Spleen (tissue), 11 donors: ENCODE measurements at regions not wholly inside any gene's neighbourhood (a gene's known extent, or its start where the extent isn't known, plus 50 kb on each side); places are given as distances from the start of the nearest gene placed in this dataset.

Experiments
- DNase-seq: peaks from one replicate; pipeline ENCODE4 v3.0.0-alpha.2; 2020
- H3K27ac ChIP-seq, 8 donors: fragments of 200-600 bp; sonication (generic) in 7 of 8; 1 replicate in 4 of 8; 2 replicates in 4 of 8; pipeline versions ENCODE4 v1.5.0 to v1.8.0; 2016 to 2021; ENCODE audit warnings: inconsistent platforms in 4 of 8, mild to moderate bottlenecking in 4 of 8, moderate library complexity in 1 of 8
- H3K27me3 ChIP-seq, 7 donors: fragments of 200-600 bp; sonication (generic) in 6 of 7; replicated peaks in 1 of 7; 1 replicate in 4 of 7; 2 replicates in 3 of 7; pipeline versions ENCODE4 v1.5.0 to v1.8.0; 2016 to 2021; ENCODE audit warnings: inconsistent platforms in 3 of 7, mild to moderate bottlenecking in 1 of 7
- H3K36me3 ChIP-seq, 6 donors: fragments of 200-600 bp; sonication (generic) in 5 of 6; 1 replicate in 4 of 6; 2 replicates in 2 of 6; pipeline versions ENCODE4 v1.5.0 to v1.8.0; 2016 to 2021; ENCODE audit warnings: inconsistent platforms in 2 of 6
- H3K4me1 ChIP-seq, 6 donors: fragments of 200-600 bp; sonication (generic) in 5 of 6; 1 replicate in 3 of 6; 2 replicates in 3 of 6; pipeline versions ENCODE4 v1.5.0 to v1.8.0; 2016 to 2021; ENCODE audit warnings: inconsistent platforms in 3 of 6
- H3K4me3 ChIP-seq, 8 donors: fragments of 200-600 bp; sonication (generic) in 7 of 8; 1 replicate in 4 of 8; 2 replicates in 4 of 8; pipeline versions ENCODE4 v1.5.0 to v1.8.0; 2016 to 2021; ENCODE audit warnings: inconsistent platforms in 4 of 8, mild to moderate bottlenecking in 4 of 8, moderate library complexity in 2 of 8
- H3K9me3 ChIP-seq, 8 donors: fragments of 200-600 bp; sonication (generic) in 7 of 8; 1 replicate in 4 of 8; 2 replicates in 4 of 8; pipeline versions ENCODE4 v1.5.0 to v1.8.0; 2016 to 2021; ENCODE audit warnings: inconsistent platforms in 4 of 8
- CTCF ChIP-seq, 11 experiments: fragments of 200-600 bp in 7 of 11; fragments of 450-650 bp in 4 of 11; sonication (generic) in 4 of 11; IDR thresholded peaks in 8 of 11; conservative IDR thresholded peaks in 3 of 11; 1 replicate in 7 of 11; 2 replicates in 4 of 11; pipeline versions ENCODE4 v1.4.0 to v1.8.0; 2016 to 2021; ENCODE audit warnings: antibody characterized with exemption in 11 of 11, inconsistent platforms in 4 of 11, mild to moderate bottlenecking in 1 of 11
- POLR2A ChIP-seq, 3 donors: fragments of 450-650 bp; IDR thresholded peaks; one replicate each; pipeline ENCODE4 v1.5.1; 2017; ENCODE audit warnings: antibody characterized with exemption in 3 of 3, mild to moderate bottlenecking in 1 of 3
- POLR2AphosphoS5 ChIP-seq, 3 donors: sonication (generic); formaldehyde crosslinking; IDR thresholded peaks; one replicate each; pipeline ENCODE4 v1.5.1; 2017; ENCODE audit warnings: antibody characterized with exemption in 3 of 3
- WGBS, 5 donors: extraction: QIAGEN DNeasy Blood & Tissue Kit in 3 of 5; methylation state at CpG; one replicate each; pipeline versions ENCODE4 v1.1.5 to v1.1.7; 2013 to 2018; 5-methylcytosine and 5-hydroxymethylcytosine counted together
- intact Hi-C: fragments of 100-400 bp; cut with DNase I; formaldehyde crosslinking; loops from one replicate; pipeline ENCODE4 v1.15.0; 2023; ENCODE audit warnings: low total_unique reads
- donor health status: healthy with polysubstance abuse.
- donor health status: DM: no; HTN: no; CAD: no; lungs with moderate emphysema.
- donor health status: DM: no; HTN: no; CAD: no.
- donor health status: Bipolar disorder and iron deficiency.
- donor health status: healthy.
- donor health status: DM: no; HTN: no; CAD: no.
- donor health status: DM: yes; HTN: yes; CAD: no.

DNA sequence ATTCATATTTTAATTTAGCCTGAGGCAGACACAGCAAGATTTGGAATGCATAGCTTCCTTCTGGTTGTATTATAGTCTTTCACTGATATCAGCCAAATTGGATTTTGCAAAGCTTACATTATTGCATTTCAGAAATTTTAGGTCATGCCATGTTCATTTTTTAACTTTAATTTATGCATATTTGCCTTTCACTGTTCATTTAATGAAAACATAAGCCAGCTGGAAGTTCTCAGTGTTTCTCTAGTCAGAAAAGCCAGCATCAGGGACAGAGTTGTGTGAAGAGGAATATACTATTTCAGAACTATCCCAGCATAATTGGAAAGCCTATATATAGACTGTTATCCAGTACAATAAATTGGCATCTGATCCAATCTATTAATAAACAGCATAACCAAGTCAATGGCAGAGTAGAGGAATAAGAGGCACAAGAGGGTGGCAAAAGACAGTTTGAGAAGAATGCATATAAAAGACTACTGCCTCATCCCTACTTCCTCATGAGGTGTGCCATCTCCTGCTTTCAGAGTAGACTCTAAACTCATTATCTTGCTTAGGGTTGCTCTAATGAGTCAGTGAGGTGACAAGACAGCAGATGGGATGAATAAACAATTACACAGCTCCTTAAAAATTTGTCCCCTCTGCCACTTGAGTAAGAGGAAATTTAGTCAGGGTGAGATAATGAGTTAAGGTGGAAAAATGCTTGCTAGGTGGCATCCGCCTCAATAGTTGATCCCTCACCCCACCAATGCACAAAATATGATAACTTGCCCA, 159.8 kb upstream of the HCRTR2 start:
- intact Hi-C loops = no loop called here
- no peak for DNase-seq
- H3K9me3 ChIP-seq = peaks cover 0 to 3% (median 0%) of the 10 kb centered on the region in 8 donors
- WGBS, 5 donors = 61 to 80% (median 72%) methylated on average over 1 of the region's 1 CpG
- H3K4me1 ChIP-seq = no peaks in the 10 kb centered on the region
- H3K36me3 ChIP-seq = no peaks in the 10 kb centered on the region
- H3K27ac ChIP-seq = no peak overlapping the region
- H3K27me3 ChIP-seq = no peaks in the 10 kb centered on the region
- TF ChIP-seq POLR2A (IDR thresholded peaks at IDR 0.05) = no peak
- no peak for TF ChIP-seq POLR2AphosphoS5 (IDR thresholded peaks at IDR 0.05)
- TF ChIP-seq CTCF (IDR thresholded peaks at IDR 0.05 in 8 of 11, conservative IDR thresholded peaks at IDR 0.05 in 3 of 11) = no peak
- H3K4me3 ChIP-seq = no peak overlapping the region

DNA sequence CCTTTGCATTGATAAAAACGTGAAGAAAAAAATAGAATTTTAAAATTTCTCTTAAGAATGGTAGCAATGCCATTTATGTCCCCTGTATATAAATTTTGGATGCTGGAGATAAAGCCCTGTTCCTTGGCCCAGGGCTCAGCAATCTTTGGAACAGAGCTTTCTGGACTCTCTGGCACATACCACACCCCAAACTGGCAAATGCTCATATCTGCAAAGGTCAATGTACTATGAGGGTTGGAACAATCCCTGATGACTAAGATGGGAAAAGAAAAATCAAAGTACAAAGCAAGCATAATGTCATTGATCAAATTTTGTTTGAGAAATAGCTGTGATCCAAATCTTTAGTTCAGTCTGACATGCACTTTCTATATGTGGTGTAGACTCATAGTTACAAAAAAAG, 158.1 kb upstream of the HCRTR2 start:
- Histone ChIP-seq H3K27me3 (no peaks in the 10 kb centered on the region), H3K27ac (no peak overlapping the region), H3K9me3 (peaks cover 0 to 5% (median 0%) of the 10 kb centered on the region in 8 donors), H3K4me3 (no peak overlapping the region), H3K4me1 (no peaks in the 10 kb centered on the region), H3K36me3 (no peaks in the 10 kb centered on the region)
- WGBS, 5 donors = 46 to 77% (median 71%) methylated on average over 1 of the region's 1 CpG
- DNase-seq = no peak
- TF ChIP-seq CTCF (IDR thresholded peaks at IDR 0.05 in 8 of 11, conservative IDR thresholded peaks at IDR 0.05 in 3 of 11) (no peak), POLR2AphosphoS5 (IDR thresholded peaks at IDR 0.05) (no peak), POLR2A (IDR thresholded peaks at IDR 0.05) (no peak)
- intact Hi-C loops = no loop called here

DNA sequence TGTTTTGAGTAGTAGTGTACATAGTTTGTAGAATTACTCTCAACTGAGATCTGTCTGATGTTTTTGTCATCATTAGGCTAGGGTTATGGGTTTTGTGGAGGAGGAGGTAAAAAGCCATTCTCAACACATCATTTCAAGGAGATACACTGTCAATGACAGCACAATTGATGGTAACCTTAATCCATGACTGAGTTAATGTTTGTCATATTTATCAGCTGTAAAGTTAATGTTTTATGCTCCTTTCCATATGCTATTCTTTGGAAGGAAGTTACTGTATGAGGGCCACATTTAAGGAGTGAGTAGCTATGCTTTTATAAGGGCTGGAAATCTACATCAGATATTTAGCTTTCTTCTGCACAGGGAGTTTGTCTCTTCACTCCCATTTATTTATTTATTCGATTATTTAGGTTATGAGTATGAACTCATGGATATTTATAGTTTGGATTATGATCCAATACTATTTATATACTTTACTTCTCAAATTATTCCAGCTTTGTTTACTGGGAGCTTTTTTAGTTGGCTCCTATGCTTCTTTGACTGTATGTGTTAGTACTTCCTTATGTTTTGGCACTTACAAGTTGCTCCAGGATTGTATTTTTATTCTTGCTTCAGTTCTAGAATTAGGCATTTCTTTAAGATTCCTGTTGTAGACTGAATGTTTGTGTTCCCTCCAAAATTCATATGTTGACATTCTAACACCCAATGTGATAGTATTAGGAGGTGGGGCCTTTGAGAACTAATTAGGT, 156.6 kb upstream of the HCRTR2 start:
- WGBS, 5 donors = 48 to 83% (median 55%) methylated on average over 1 of the region's 1 CpG
- DNase-seq = no peak
- Histone ChIP-seq H3K4me1 (no peaks in the 10 kb centered on the region), H3K4me3 (no peak overlapping the region), H3K27me3 (no peaks in the 10 kb centered on the region), H3K27ac (no peak overlapping the region), H3K36me3 (no peaks in the 10 kb centered on the region), H3K9me3 (peaks cover 0 to 5% (median 0%) of the 10 kb centered on the region in 8 donors)
- intact Hi-C loops = no loop called here
- TF ChIP-seq POLR2A (IDR thresholded peaks at IDR 0.05) = no peak
- TF ChIP-seq POLR2AphosphoS5 (IDR thresholded peaks at IDR 0.05) = no peak
- no peak for TF ChIP-seq CTCF (IDR thresholded peaks at IDR 0.05 in 8 of 11, conservative IDR thresholded peaks at IDR 0.05 in 3 of 11)

- TF ChIP-seq CTCF (IDR thresholded peaks at IDR 0.05 in 8 of 11, conservative IDR thresholded peaks at IDR 0.05 in 3 of 11) (no peak), POLR2A (IDR thresholded peaks at IDR 0.05) (no peak), POLR2AphosphoS5 (IDR thresholded peaks at IDR 0.05) (no peak)
- Histone ChIP-seq H3K36me3 (no peaks in the 10 kb centered on the region), H3K27ac (no peak overlapping the region), H3K27me3 (no peaks in the 10 kb centered on the region), H3K4me1 (no peaks in the 10 kb centered on the region), H3K9me3 (peaks cover 0 to 5% (median 0%) of the 10 kb centered on the region in 8 donors), H3K4me3 (no peak overlapping the region)
- DNase-seq = no peak
- intact Hi-C loops = no loop called here
These were observed 154.7 kb upstream of the HCRTR2 start for GRCh38 chr6:55019591-55019990.
